CD4-positive, alpha-beta memory T cell (primary cell): ENCODE measurements at regions not wholly inside any gene's neighbourhood (a gene's known extent, or its start where the extent isn't known, plus 50 kb on each side); places are given as distances from the start of the nearest gene placed in this dataset. TPM values are rescaled to one million over a fixed set of nuclear protein-coding genes. Genes with fewer than 3 reads are reported as not detected.
"Not testable (repeated sequence)": the region's sequence is repeated elsewhere in the genome, so short reads cannot be mapped to it uniquely, and the experiment has no call there.

Experiments used
- CTCF ChIA-PET: fragments of 350-600 bp; sonication (Branson Sonifier 250); formaldehyde crosslinking; loops from one replicate; lab custom pipeline; 2021; ENCODE audit warnings: inconsistent platforms; ENCODE audit not compliant: partially characterized antibody; lab: Charles Lee
- POLR2A ChIA-PET: fragments of 350-600 bp; sonication (Branson Sonifier 250); formaldehyde crosslinking; loops from one replicate; lab custom pipeline; 2021; ENCODE audit not compliant: partially characterized antibody; lab: Charles Lee
- DNase-seq, 5 donors: peaks; one replicate each; pipeline versions ENCODE4 v3.0.0 to v3.0.0-alpha.2; 2020 to 2022; ENCODE audit warnings: mixed read lengths in 1 of 5
- H3K27ac ChIP-seq: one replicate; pipeline ENCODE4 v1.7.0; 2013; ENCODE audit warnings: low read depth, low read length
- H3K27me3 ChIP-seq: 2 replicates; pipeline ENCODE4 v1.7.0; 2013; ENCODE audit warnings: mild to moderate bottlenecking, low read length, moderate library complexity; ENCODE audit not compliant: insufficient read depth
- H3K36me3 ChIP-seq: 2 replicates; pipeline ENCODE4 v1.7.0; 2013; ENCODE audit warnings: mild to moderate bottlenecking, low read length, moderate library complexity; ENCODE audit not compliant: insufficient read depth
- H3K4me1 ChIP-seq: 2 replicates; pipeline ENCODE4 v1.7.0; 2013; ENCODE audit warnings: mild to moderate bottlenecking, low read length, moderate library complexity; ENCODE audit not compliant: insufficient read depth
- H3K4me3 ChIP-seq, 2 donors: one replicate each; pipeline ENCODE4 v1.7.0; 2013; ENCODE audit warnings: low read length in 2 of 2, mild to moderate bottlenecking in 1 of 2
- H3K9me3 ChIP-seq, 2 donors: one replicate each; pipeline ENCODE4 v1.7.0; 2013; ENCODE audit warnings: low read length in 2 of 2, control low read depth in 1 of 2; ENCODE audit not compliant: control insufficient read depth in 1 of 2
- H3K27ac Mint-ChIP-seq, 7 donors: one replicate each; pipeline ENCODE4 v1.8.0; 2020 to 2021; ENCODE audit warnings: mixed read lengths in 7 of 7, mild to moderate bottlenecking in 6 of 7, inconsistent platforms in 3 of 7, moderate library complexity in 3 of 7
- H3K27me3 Mint-ChIP-seq, 2 donors: one replicate each; pipeline ENCODE4 v1.8.0; 2020 to 2021; ENCODE audit warnings: mixed read lengths in 2 of 2
- H3K36me3 Mint-ChIP-seq, 2 donors: one replicate each; pipeline ENCODE4 v1.8.0; 2020 to 2021; ENCODE audit warnings: mixed read lengths in 2 of 2, inconsistent platforms in 1 of 2, mild to moderate bottlenecking in 1 of 2
- H3K4me1 Mint-ChIP-seq, 4 donors: one replicate each; pipeline ENCODE4 v1.8.0; 2020 to 2021; ENCODE audit warnings: mixed read lengths in 4 of 4, mild to moderate bottlenecking in 1 of 4
- H3K4me3 Mint-ChIP-seq, 8 donors: one replicate each; pipeline ENCODE4 v1.8.0; 2020 to 2021; ENCODE audit warnings: mixed read lengths in 8 of 8, mild to moderate bottlenecking in 7 of 8, moderate library complexity in 6 of 8, inconsistent platforms in 3 of 8
- H3K9me3 Mint-ChIP-seq, 8 donors: one replicate each; pipeline ENCODE4 v1.8.0; 2020 to 2021; ENCODE audit warnings: mixed read lengths in 8 of 8, mild to moderate bottlenecking in 5 of 8, inconsistent platforms in 3 of 8, moderate library complexity in 1 of 8
- intact Hi-C: fragments of 100-400 bp; cut with micrococcal nuclease; formaldehyde crosslinking; loops from one replicate; pipeline ENCODE4 v1.15.1; 2023
- microRNA-seq: library from miRNA; unstranded; fragments of <30 nt; microRNA quantifications from one replicate; pipeline ENCODE4 v1.2.0, GENCODE V29; 2021; ENCODE audit warnings: borderline replicate concordance, borderline number of aligned reads, borderline microRNAs expressed, mixed read lengths

DNA sequence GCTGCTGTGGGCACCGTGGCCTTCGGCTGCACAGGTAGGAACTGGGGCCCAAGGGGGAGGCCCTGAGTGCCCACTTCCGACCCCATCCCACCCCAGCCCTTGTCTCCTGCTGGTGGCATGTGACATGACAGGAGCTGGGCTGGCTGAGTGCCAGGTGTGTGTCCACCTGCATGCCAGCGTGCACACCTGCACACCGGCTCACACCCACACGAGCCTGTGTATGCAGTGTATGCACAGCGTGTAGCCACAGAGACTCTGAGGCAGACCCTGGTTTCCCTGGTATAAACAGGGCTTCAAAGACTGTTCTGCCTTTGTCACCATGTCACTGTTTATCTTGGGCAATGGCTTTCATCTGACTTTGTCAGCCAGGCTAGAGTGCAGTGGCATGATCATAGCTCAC lies 362.1 kb upstream of the ZNF722 start:
- H3K4me3 ChIP-seq, H3K4me3 Mint-ChIP-seq, H3K27ac Mint-ChIP-seq, H3K4me1 Mint-ChIP-seq, H3K27ac ChIP-seq, H3K27me3 ChIP-seq, intact Hi-C loops, H3K9me3 Mint-ChIP-seq, H3K36me3 Mint-ChIP-seq, CTCF ChIA-PET, H3K36me3 ChIP-seq, DNase-seq, H3K4me1 ChIP-seq, H3K9me3 ChIP-seq, POLR2A ChIA-PET, H3K27me3 Mint-ChIP-seq: not testable (repeated sequence)

DNA sequence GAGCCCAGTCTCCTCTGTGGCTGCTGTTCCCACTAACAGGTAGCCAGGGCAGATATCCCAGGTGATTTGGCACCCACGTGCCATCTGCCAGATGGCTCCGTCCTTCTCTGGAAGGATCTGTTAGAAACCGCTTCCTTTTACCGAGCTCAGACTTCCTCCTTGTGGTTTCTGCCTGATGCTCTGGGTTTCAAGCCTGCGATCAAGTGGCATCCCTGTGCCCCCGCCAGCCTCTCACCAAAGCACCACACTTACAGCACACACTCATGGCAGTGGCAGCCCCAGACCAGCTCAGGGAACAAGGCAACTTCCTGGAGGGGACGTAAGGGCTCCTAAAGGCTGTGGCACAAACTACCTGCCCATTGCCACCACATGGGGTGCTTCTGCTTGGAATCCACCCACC lies 333.1 kb upstream of the ZNF722 start:
- CTCF ChIA-PET, H3K36me3 Mint-ChIP-seq, H3K4me1 Mint-ChIP-seq, intact Hi-C loops, H3K4me3 Mint-ChIP-seq, H3K27me3 ChIP-seq, H3K27ac Mint-ChIP-seq, H3K27me3 Mint-ChIP-seq, H3K4me1 ChIP-seq, H3K36me3 ChIP-seq, H3K9me3 Mint-ChIP-seq, POLR2A ChIA-PET, H3K9me3 ChIP-seq, H3K4me3 ChIP-seq, DNase-seq, H3K27ac ChIP-seq: not testable (repeated sequence)

DNA sequence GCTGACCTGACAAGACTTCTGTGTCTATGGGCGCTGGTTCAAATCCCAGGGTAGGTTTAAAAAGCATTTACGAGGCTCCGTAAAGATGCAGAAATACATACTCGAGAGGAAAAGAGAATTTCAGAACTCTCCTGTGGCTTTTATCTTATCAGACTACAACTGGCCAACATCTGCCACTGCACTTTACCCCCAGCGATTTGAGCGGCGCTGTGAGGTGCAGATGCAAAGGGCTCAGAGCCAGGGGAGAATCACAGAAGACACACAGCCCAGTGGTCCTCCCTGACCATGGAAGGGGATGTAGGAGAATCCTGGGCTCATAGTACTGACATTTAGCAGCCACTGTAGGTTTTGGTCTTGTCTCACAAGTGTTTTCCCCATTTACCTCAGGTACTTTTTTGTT lies 307.2 kb upstream of the ZNF722 start:
- H3K9me3 Mint-ChIP-seq, H3K4me3 Mint-ChIP-seq, intact Hi-C loops, H3K36me3 Mint-ChIP-seq, H3K36me3 ChIP-seq, H3K27me3 Mint-ChIP-seq, POLR2A ChIA-PET, H3K27ac ChIP-seq, H3K4me3 ChIP-seq, H3K27ac Mint-ChIP-seq, H3K4me1 ChIP-seq, DNase-seq, H3K27me3 ChIP-seq, H3K4me1 Mint-ChIP-seq, H3K9me3 ChIP-seq, CTCF ChIA-PET: not testable (repeated sequence)

DNA sequence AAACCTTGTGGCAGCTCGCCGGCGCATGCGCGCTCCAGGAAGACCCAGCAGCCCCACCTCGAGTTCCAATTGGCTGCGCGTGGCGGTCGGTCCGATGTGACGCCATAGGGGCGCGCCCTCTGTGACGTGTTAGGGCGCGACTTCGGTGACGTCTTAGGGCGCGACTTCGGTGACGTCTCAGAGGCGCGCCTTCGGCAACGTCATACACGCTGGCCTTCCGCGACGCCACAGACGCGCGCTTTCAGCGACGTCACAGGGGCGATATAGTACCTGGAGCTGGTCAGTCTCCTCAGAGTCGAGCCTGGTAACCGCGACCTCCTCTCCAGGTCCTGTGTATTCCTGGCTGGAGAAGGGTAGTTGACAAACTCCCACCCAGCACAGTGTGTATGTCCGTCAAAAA lies 304.4 kb upstream of the ZNF722 start:
- H3K27ac Mint-ChIP-seq, H3K27ac ChIP-seq, H3K36me3 ChIP-seq, H3K4me1 Mint-ChIP-seq, H3K27me3 Mint-ChIP-seq, H3K27me3 ChIP-seq, H3K4me3 ChIP-seq, CTCF ChIA-PET, POLR2A ChIA-PET, H3K9me3 Mint-ChIP-seq, H3K4me1 ChIP-seq, DNase-seq, intact Hi-C loops, H3K36me3 Mint-ChIP-seq, H3K4me3 Mint-ChIP-seq, H3K9me3 ChIP-seq: not testable (repeated sequence)

Small RNA genes lying in the stretch of these regions (microRNA-seq; reads per million reads assigned to microRNA genes)
- not detected for gene MIR4283-2
